AG10803 (cell line): ENCODE measurements at regions not wholly inside any gene's neighbourhood (a gene's known extent, or its start where the extent isn't known, plus 50 kb on each side); places are given as distances from the start of the nearest gene placed in this dataset.

Experiments used
- DNase-seq: peaks from one replicate; pipeline ENCODE4 v3.0.0; 2010; ENCODE audit warnings: low read depth
- H3K4me3 ChIP-seq: 2 replicates; pipeline ENCODE4 v1.5.1; 2011; ENCODE audit warnings: mild to moderate bottlenecking, low read length, control low read depth
- CTCF ChIP-seq: conservative IDR thresholded peaks from 2 replicates; pipeline ENCODE4 v1.5.1; 2011; ENCODE audit warnings: mild to moderate bottlenecking, low read length, control low read depth, inconsistent platforms

- no peak for DNase-seq
- H3K4me3 ChIP-seq, result no peak overlapping the region
- TF ChIP-seq CTCF, result no peak
Observed at GRCh38 chr14:101063121-101063520, 159.6 kb upstream of the RTL1 start.

- no peak for DNase-seq
- no peak for TF ChIP-seq CTCF
- no peak overlapping the region for H3K4me3 ChIP-seq
Observed at GRCh38 chr14:101064121-101064661, 160.7 kb upstream of the RTL1 start.

- H3K4me3 ChIP-seq, result no peak overlapping the region
- no peak for TF ChIP-seq CTCF
- DNase-seq, result no peak
Observed at GRCh38 chr14:101064718-101065117, 161.2 kb upstream of the RTL1 start.

GRCh38 chr14:101065246-101065645 is 161.7 kb upstream of the RTL1 start:
- no peak for DNase-seq
- no peak for TF ChIP-seq CTCF
- H3K4me3 ChIP-seq, result no peak overlapping the region

GRCh38 chr14:101065696-101066694 is 162.5 kb upstream of the RTL1 start:
- DNase-seq, result no peak
- TF ChIP-seq CTCF, result no peak
- no peak overlapping the region for H3K4me3 ChIP-seq

GRCh38 chr14:101066826-101067510 is 163.4 kb upstream of the RTL1 start:
- DNase-seq, result no peak
- TF ChIP-seq CTCF, result no peak
- no peak overlapping the region for H3K4me3 ChIP-seq
